ENCODE measurements at regions not wholly inside any gene's neighbourhood (a gene's known extent, or its start where the extent isn't known, plus 50 kb on each side); places are given as distances from the start of the nearest gene placed in this dataset.

- Histone ChIP-seq H3K9me3 (ENCODE audit: control insufficient read depth in 2 of 2, insufficient read depth in 1 of 2, low read depth in 1 of 2, low read length in 1 of 2) (no peaks in the 10 kb centered on the region), H3K4me3 (ENCODE audit: low read depth in 1 of 3, low read length in 3 of 3) (no peak overlapping the region), H3K27me3 (ENCODE audit: control insufficient read depth in 3 of 3, insufficient read depth in 3 of 3, low read length in 3 of 3) (no peaks in the 10 kb centered on the region), H3K27ac (ENCODE audit: low read depth in 1 of 3, low read length in 2 of 3) (no peak overlapping the region), H3K36me3 (ENCODE audit: control insufficient read depth in 3 of 3, insufficient read depth in 2 of 3, low read depth in 1 of 3, low read length in 3 of 3) (no peaks in the 10 kb centered on the region), H3K4me1 (ENCODE audit: control insufficient read depth in 3 of 3, insufficient read depth in 2 of 3, low read depth in 1 of 3, low read length in 2 of 3) (no peaks in the 10 kb centered on the region)
- no peak for FAIRE-seq
- WGBS, 3 donors: 83 to 88% (median 86%) methylated on average over 4 of the region's 4 CpGs
- DNase-seq: no peak
These were observed 524.4 kb downstream of the LMO7 start for GRCh38 chr13:76160506-76160905.

GRCh38 chr13:76157926-76158325 is 521.8 kb downstream of the LMO7 start:
- H3K27me3 ChIP-seq (ENCODE audit: control insufficient read depth in 3 of 3, insufficient read depth in 3 of 3, low read length in 3 of 3): no peaks in the 10 kb centered on the region
- no peak for DNase-seq
- FAIRE-seq: no peak
- H3K36me3 ChIP-seq (ENCODE audit: control insufficient read depth in 3 of 3, insufficient read depth in 2 of 3, low read depth in 1 of 3, low read length in 3 of 3): no peaks in the 10 kb centered on the region
- H3K4me3 ChIP-seq (ENCODE audit: low read depth in 1 of 3, low read length in 3 of 3): no peak overlapping the region
- no peaks in the 10 kb centered on the region for H3K9me3 ChIP-seq (ENCODE audit: control insufficient read depth in 2 of 2, insufficient read depth in 1 of 2, low read depth in 1 of 2, low read length in 1 of 2)
- H3K27ac ChIP-seq (ENCODE audit: low read depth in 1 of 3, low read length in 2 of 3): no peak overlapping the region
- no peaks in the 10 kb centered on the region for H3K4me1 ChIP-seq (ENCODE audit: control insufficient read depth in 3 of 3, insufficient read depth in 2 of 3, low read depth in 1 of 3, low read length in 2 of 3)

- Histone ChIP-seq H3K4me1 (ENCODE audit: control insufficient read depth in 3 of 3, insufficient read depth in 2 of 3, low read depth in 1 of 3, low read length in 2 of 3) (no peaks in the 10 kb centered on the region), H3K9me3 (ENCODE audit: control insufficient read depth in 2 of 2, insufficient read depth in 1 of 2, low read depth in 1 of 2, low read length in 1 of 2) (no peaks in the 10 kb centered on the region), H3K27me3 (ENCODE audit: control insufficient read depth in 3 of 3, insufficient read depth in 3 of 3, low read length in 3 of 3) (no peaks in the 10 kb centered on the region), H3K36me3 (ENCODE audit: control insufficient read depth in 3 of 3, insufficient read depth in 2 of 3, low read depth in 1 of 3, low read length in 3 of 3) (no peaks in the 10 kb centered on the region), H3K27ac (ENCODE audit: low read depth in 1 of 3, low read length in 2 of 3) (no peak overlapping the region), H3K4me3 (ENCODE audit: low read depth in 1 of 3, low read length in 3 of 3) (no peak overlapping the region)
- FAIRE-seq (no peak), DNase-seq (no peak)
These were observed 517.1 kb downstream of the LMO7 start for GRCh38 chr13:76153239-76153638.

- 56 to 65% (median 56%) methylated on average over 3 of the region's 3 CpGs for WGBS, 3 donors
- Histone ChIP-seq H3K27ac (ENCODE audit: low read depth in 1 of 3, low read length in 2 of 3) (no peak overlapping the region), H3K27me3 (ENCODE audit: control insufficient read depth in 3 of 3, insufficient read depth in 3 of 3, low read length in 3 of 3) (no peaks in the 10 kb centered on the region), H3K4me1 (ENCODE audit: control insufficient read depth in 3 of 3, insufficient read depth in 2 of 3, low read depth in 1 of 3, low read length in 2 of 3) (no peaks in the 10 kb centered on the region), H3K36me3 (ENCODE audit: control insufficient read depth in 3 of 3, insufficient read depth in 2 of 3, low read depth in 1 of 3, low read length in 3 of 3) (no peaks in the 10 kb centered on the region), H3K9me3 (ENCODE audit: control insufficient read depth in 2 of 2, insufficient read depth in 1 of 2, low read depth in 1 of 2, low read length in 1 of 2) (no peaks in the 10 kb centered on the region), H3K4me3 (ENCODE audit: low read depth in 1 of 3, low read length in 3 of 3) (no peak overlapping the region)
- DNase-seq (no peak), FAIRE-seq (no peak)
These were observed 512.8 kb downstream of the LMO7 start for GRCh38 chr13:76148926-76149325.

- Histone ChIP-seq H3K27me3 (ENCODE audit: control insufficient read depth in 3 of 3, insufficient read depth in 3 of 3, low read length in 3 of 3) (no peaks in the 10 kb centered on the region), H3K9me3 (ENCODE audit: control insufficient read depth in 2 of 2, insufficient read depth in 1 of 2, low read depth in 1 of 2, low read length in 1 of 2) (no peaks in the 10 kb centered on the region), H3K36me3 (ENCODE audit: control insufficient read depth in 3 of 3, insufficient read depth in 2 of 3, low read depth in 1 of 3, low read length in 3 of 3) (no peaks in the 10 kb centered on the region), H3K27ac (ENCODE audit: low read depth in 1 of 3, low read length in 2 of 3) (no peak overlapping the region), H3K4me3 (ENCODE audit: low read depth in 1 of 3, low read length in 3 of 3) (no peak overlapping the region), H3K4me1 (ENCODE audit: control insufficient read depth in 3 of 3, insufficient read depth in 2 of 3, low read depth in 1 of 3, low read length in 2 of 3) (no peaks in the 10 kb centered on the region)
- FAIRE-seq (no peak), DNase-seq (no peak)
These were observed 512.2 kb downstream of the LMO7 start for GRCh38 chr13:76148374-76148773.

GRCh38 chr13:76132532-76132931 is 496.4 kb downstream of the LMO7 start:
- no peaks in the 10 kb centered on the region for H3K9me3 ChIP-seq (ENCODE audit: control insufficient read depth in 2 of 2, insufficient read depth in 1 of 2, low read depth in 1 of 2, low read length in 1 of 2)
- H3K4me1 ChIP-seq (ENCODE audit: control insufficient read depth in 3 of 3, insufficient read depth in 2 of 3, low read depth in 1 of 3, low read length in 2 of 3): no peaks in the 10 kb centered on the region
- H3K27me3 ChIP-seq (ENCODE audit: control insufficient read depth in 3 of 3, insufficient read depth in 3 of 3, low read length in 3 of 3): no peaks in the 10 kb centered on the region
- H3K4me3 ChIP-seq (ENCODE audit: low read depth in 1 of 3, low read length in 3 of 3): no peak overlapping the region
- no peak for DNase-seq
- WGBS, 3 donors: 24 to 60% (median 37%) methylated on average over 1 of the region's 1 CpG
- H3K36me3 ChIP-seq (ENCODE audit: control insufficient read depth in 3 of 3, insufficient read depth in 2 of 3, low read depth in 1 of 3, low read length in 3 of 3): no peaks in the 10 kb centered on the region
- no peak for FAIRE-seq
- no peak overlapping the region for H3K27ac ChIP-seq (ENCODE audit: low read depth in 1 of 3, low read length in 2 of 3)

- H3K27me3 ChIP-seq (ENCODE audit: control insufficient read depth in 3 of 3, insufficient read depth in 3 of 3, low read length in 3 of 3): no peaks in the 10 kb centered on the region
- H3K4me3 ChIP-seq (ENCODE audit: low read depth in 1 of 3, low read length in 3 of 3): no peak overlapping the region
- DNase-seq (no peak), FAIRE-seq (no peak)
- H3K27ac ChIP-seq (ENCODE audit: low read depth in 1 of 3, low read length in 2 of 3): no peak overlapping the region
- H3K9me3 ChIP-seq (ENCODE audit: control insufficient read depth in 2 of 2, insufficient read depth in 1 of 2, low read depth in 1 of 2, low read length in 1 of 2): no peaks in the 10 kb centered on the region
- H3K4me1 ChIP-seq (ENCODE audit: control insufficient read depth in 3 of 3, insufficient read depth in 2 of 3, low read depth in 1 of 3, low read length in 2 of 3): no peaks in the 10 kb centered on the region
- no peaks in the 10 kb centered on the region for H3K36me3 ChIP-seq (ENCODE audit: control insufficient read depth in 3 of 3, insufficient read depth in 2 of 3, low read depth in 1 of 3, low read length in 3 of 3)
- WGBS, 3 donors: 67 to 74% (median 71%) methylated on average over 7 of the region's 7 CpGs
These were observed 495.4 kb downstream of the LMO7 start for GRCh38 chr13:76131551-76131950.

- no peaks in the 10 kb centered on the region for H3K36me3 ChIP-seq (ENCODE audit: control insufficient read depth in 3 of 3, insufficient read depth in 2 of 3, low read depth in 1 of 3, low read length in 3 of 3)
- H3K27me3 ChIP-seq (ENCODE audit: control insufficient read depth in 3 of 3, insufficient read depth in 3 of 3, low read length in 3 of 3): no peaks in the 10 kb centered on the region
- no peaks in the 10 kb centered on the region for H3K4me1 ChIP-seq (ENCODE audit: control insufficient read depth in 3 of 3, insufficient read depth in 2 of 3, low read depth in 1 of 3, low read length in 2 of 3)
- H3K4me3 ChIP-seq (ENCODE audit: low read depth in 1 of 3, low read length in 3 of 3): no peak overlapping the region
- H3K27ac ChIP-seq (ENCODE audit: low read depth in 1 of 3, low read length in 2 of 3): no peak overlapping the region
- DNase-seq (no peak), FAIRE-seq (no peak)
- peaks cover 0 to 2% of the 10 kb centered on the region in 2 donors for H3K9me3 ChIP-seq (ENCODE audit: control insufficient read depth in 2 of 2, insufficient read depth in 1 of 2, low read depth in 1 of 2, low read length in 1 of 2)
- 67 to 69% (median 69%) methylated on average over 6 of the region's 6 CpGs for WGBS, 3 donors
These were observed 493.3 kb downstream of the LMO7 start for GRCh38 chr13:76129305-76130000.

GRCh38 chr13:76127922-76128321 is 491.8 kb downstream of the LMO7 start:
- Histone ChIP-seq H3K36me3 (ENCODE audit: control insufficient read depth in 3 of 3, insufficient read depth in 2 of 3, low read depth in 1 of 3, low read length in 3 of 3) (no peaks in the 10 kb centered on the region), H3K4me1 (ENCODE audit: control insufficient read depth in 3 of 3, insufficient read depth in 2 of 3, low read depth in 1 of 3, low read length in 2 of 3) (no peaks in the 10 kb centered on the region), H3K4me3 (ENCODE audit: low read depth in 1 of 3, low read length in 3 of 3) (no peak overlapping the region), H3K9me3 (ENCODE audit: control insufficient read depth in 2 of 2, insufficient read depth in 1 of 2, low read depth in 1 of 2, low read length in 1 of 2) (peaks cover 0 to 17% of the 10 kb centered on the region in 2 donors), H3K27me3 (ENCODE audit: control insufficient read depth in 3 of 3, insufficient read depth in 3 of 3, low read length in 3 of 3) (no peaks in the 10 kb centered on the region), H3K27ac (ENCODE audit: low read depth in 1 of 3, low read length in 2 of 3) (no peak overlapping the region)
- DNase-seq (no peak), FAIRE-seq (no peak)

Measured in small intestine (tissue), 7 donors.